Adrenal gland (tissue), 9 donors: ENCODE measurements at regions not wholly inside any gene's neighbourhood (a gene's known extent, or its start where the extent isn't known, plus 50 kb on each side); places are given as distances from the start of the nearest gene placed in this dataset.

Experiments used
- DNase-seq, 7 donors: peaks; one replicate each; pipeline ENCODE4 v3.0.0-alpha.2; 2019 to 2020
- H3K27ac ChIP-seq, 5 donors: fragments of 200-600 bp; sonication (generic) in 4 of 5; 1 replicate in 3 of 5; 2 replicates in 2 of 5; pipeline versions ENCODE4 v1.5.1 to v1.8.0; 2016 to 2020; ENCODE audit warnings: mild to moderate bottlenecking in 1 of 5
- H3K27me3 ChIP-seq: fragments of 200-600 bp; 2 replicates; pipeline ENCODE4 v1.8.0; 2021
- H3K36me3 ChIP-seq, 2 donors: fragments of 200-600 bp; replicated peaks in 1 of 2; 1 replicate in 1 of 2; 2 replicates in 1 of 2; pipeline versions ENCODE4 v1.5.1 to v1.8.0; 2018 to 2022
- H3K4me1 ChIP-seq, 2 donors: fragments of 200-600 bp; replicated peaks in 1 of 2; 1 replicate in 1 of 2; 2 replicates in 1 of 2; pipeline versions ENCODE4 v1.5.1 to v1.8.0; 2018 to 2021
- H3K4me3 ChIP-seq, 4 donors: fragments of 200-600 bp; sonication (generic) in 3 of 4; one replicate each; pipeline ENCODE4 v1.5.1; 2016 to 2018
- H3K9me3 ChIP-seq, 3 donors: fragments of 200-600 bp; sonication (generic) in 1 of 3; replicated peaks in 1 of 3; 1 replicate in 2 of 3; 2 replicates in 1 of 3; pipeline versions ENCODE4 v1.5.1 to v1.8.0; 2016 to 2021
- CTCF ChIP-seq, 6 experiments: fragments of 450-650 bp in 4 of 6; fragments of 200-600 bp in 2 of 6; sonication (generic) in 1 of 6; IDR thresholded peaks; 1 replicate in 5 of 6; 2 replicates in 1 of 6; pipeline versions ENCODE4 v1.5.1 to v1.8.0; 2016 to 2021; ENCODE audit warnings: antibody characterized with exemption in 6 of 6, mild to moderate bottlenecking in 2 of 6, moderate library complexity in 1 of 6
- POLR2A ChIP-seq, 2 donors: fragments of 450-650 bp; IDR thresholded peaks; one replicate each; pipeline ENCODE4 v1.6.1; 2017; ENCODE audit warnings: antibody characterized with exemption in 2 of 2, mild to moderate bottlenecking in 2 of 2, moderate library complexity in 1 of 2
- WGBS, 4 donors: extraction: QIAGEN DNeasy Blood & Tissue Kit in 2 of 4; methylation state at CpG; one replicate each; pipeline versions ENCODE4 v1.1.5 to v1.1.7; 2013 to 2017; 5-methylcytosine and 5-hydroxymethylcytosine counted together
- intact Hi-C, 2 donors: fragments of 100-400 bp; cut with DNase I; formaldehyde crosslinking; loops; one replicate each; pipeline versions ENCODE4 v1.14.1 to v1.15.0; 2022 to 2023
- donor health status: healthy with polysubstance abuse.
- donor health status: Bipolar disorder and iron deficiency.
- donor health status: DM: yes; HTN: yes; CAD: no.
- donor health status: DM: no; HTN: no; CAD: no.
- donor health status: DM: no; HTN: no; CAD: no.

- Histone ChIP-seq H3K4me1 (no peaks in the 10 kb centered on the region), H3K4me3 (no peak overlapping the region), H3K27me3 (no peaks in the 10 kb centered on the region), H3K9me3 (no peaks in the 10 kb centered on the region), H3K36me3 (no peaks in the 10 kb centered on the region), H3K27ac (no peak overlapping the region)
- no peak for TF ChIP-seq POLR2A (IDR thresholded peaks at IDR 0.05)
- TF ChIP-seq CTCF (IDR thresholded peaks at IDR 0.05) = no peak
- WGBS, 4 donors = 26 to 53% (median 48%) methylated on average over 6 of the region's 6 CpGs
- intact Hi-C loops = no loop called here
- DNase-seq = no peak
Observed at GRCh38 chr15:26372706-26373105, 400.2 kb downstream of the GABRB3 start.

GRCh38 chr15:26365077-26365476 lies 407.8 kb downstream of the GABRB3 start:
- H3K4me3 ChIP-seq = no peak overlapping the region
- no peaks in the 10 kb centered on the region for H3K4me1 ChIP-seq
- H3K36me3 ChIP-seq = no peaks in the 10 kb centered on the region
- no peak for DNase-seq
- WGBS, 4 donors = 68 to 73% (median 70%) methylated on average over 4 of the region's 4 CpGs
- no peak overlapping the region for H3K27ac ChIP-seq
- intact Hi-C loops = no loop called here
- no peaks in the 10 kb centered on the region for H3K27me3 ChIP-seq
- TF ChIP-seq CTCF (IDR thresholded peaks at IDR 0.05) (no peak), POLR2A (IDR thresholded peaks at IDR 0.05) (no peak)
- H3K9me3 ChIP-seq = no peaks in the 10 kb centered on the region

GRCh38 chr15:26359855-26360254 lies 413.0 kb downstream of the GABRB3 start:
- TF ChIP-seq CTCF (IDR thresholded peaks at IDR 0.05) = no peak
- no peak for TF ChIP-seq POLR2A (IDR thresholded peaks at IDR 0.05)
- Histone ChIP-seq H3K27me3 (no peaks in the 10 kb centered on the region), H3K4me1 (no peaks in the 10 kb centered on the region), H3K9me3 (no peaks in the 10 kb centered on the region), H3K4me3 (no peak overlapping the region), H3K27ac (no peak overlapping the region), H3K36me3 (no peaks in the 10 kb centered on the region)
- intact Hi-C loops = no loop called here
- no peak for DNase-seq
- 51 to 64% (median 58%) methylated on average over 4 of the region's 4 CpGs for WGBS, 4 donors

- TF ChIP-seq CTCF (IDR thresholded peaks at IDR 0.05) (no peak), POLR2A (IDR thresholded peaks at IDR 0.05) (no peak)
- Histone ChIP-seq H3K27ac (no peak overlapping the region), H3K4me1 (no peaks in the 10 kb centered on the region), H3K27me3 (no peaks in the 10 kb centered on the region), H3K36me3 (no peaks in the 10 kb centered on the region), H3K9me3 (no peaks in the 10 kb centered on the region), H3K4me3 (no peak overlapping the region)
- no peak for DNase-seq
- WGBS, 4 donors = 36 to 50% (median 45%) methylated on average over 3 of the region's 3 CpGs
- intact Hi-C loops = no loop called here
Observed at GRCh38 chr15:26358708-26359107, 414.2 kb downstream of the GABRB3 start.
